ENCODE measurements at regions not wholly inside any gene's neighbourhood (a gene's known extent, or its start where the extent isn't known, plus 50 kb on each side); places are given as distances from the start of the nearest gene placed in this dataset.

DNA sequence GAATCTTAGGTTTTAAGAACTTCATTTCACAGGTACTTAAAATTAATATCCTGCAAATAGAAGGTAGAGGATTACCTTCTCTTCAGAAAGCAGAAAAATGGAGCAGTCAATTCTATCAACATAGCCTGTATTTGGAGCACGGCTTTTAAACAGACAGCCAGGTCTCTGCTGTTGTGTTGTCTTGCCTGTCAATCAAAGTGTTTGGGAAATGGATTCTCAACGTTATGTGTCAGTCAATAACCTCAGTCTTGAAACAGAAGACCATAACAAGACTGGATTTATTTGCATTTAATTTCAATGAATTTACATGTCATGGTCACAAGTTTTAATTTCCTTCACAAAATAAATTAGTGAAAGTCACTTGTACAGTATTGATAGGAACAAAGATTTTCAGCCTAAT is 51.9 kb upstream of the KRR1 start (continued):
- TF ChIP-seq ZNF175 (tag by site-specific recombination; IDR thresholded peaks at IDR 0.05) = no peak
- TF ChIP-seq ZNF311 (tag by site-specific recombination; IDR thresholded peaks at IDR 0.05; ENCODE audit: borderline replicate concordance) = no peak
- TF ChIP-seq, protein P1, sequence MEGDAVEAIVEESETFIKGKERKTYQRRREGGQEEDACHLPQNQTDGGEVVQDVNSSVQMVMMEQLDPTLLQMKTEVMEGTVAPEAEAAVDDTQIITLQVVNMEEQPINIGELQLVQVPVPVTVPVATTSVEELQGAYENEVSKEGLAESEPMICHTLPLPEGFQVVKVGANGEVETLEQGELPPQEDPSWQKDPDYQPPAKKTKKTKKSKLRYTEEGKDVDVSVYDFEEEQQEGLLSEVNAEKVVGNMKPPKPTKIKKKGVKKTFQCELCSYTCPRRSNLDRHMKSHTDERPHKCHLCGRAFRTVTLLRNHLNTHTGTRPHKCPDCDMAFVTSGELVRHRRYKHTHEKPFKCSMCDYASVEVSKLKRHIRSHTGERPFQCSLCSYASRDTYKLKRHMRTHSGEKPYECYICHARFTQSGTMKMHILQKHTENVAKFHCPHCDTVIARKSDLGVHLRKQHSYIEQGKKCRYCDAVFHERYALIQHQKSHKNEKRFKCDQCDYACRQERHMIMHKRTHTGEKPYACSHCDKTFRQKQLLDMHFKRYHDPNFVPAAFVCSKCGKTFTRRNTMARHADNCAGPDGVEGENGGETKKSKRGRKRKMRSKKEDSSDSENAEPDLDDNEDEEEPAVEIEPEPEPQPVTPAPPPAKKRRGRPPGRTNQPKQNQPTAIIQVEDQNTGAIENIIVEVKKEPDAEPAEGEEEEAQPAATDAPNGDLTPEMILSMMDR (tag by site-specific recombination; IDR thresholded peaks at IDR 0.05) = no peak
- no peak for TF ChIP-seq ZNF514 (tag by site-specific recombination; IDR thresholded peaks at IDR 0.05)
- no peak for TF ChIP-seq TCF7L2 (IDR thresholded peaks at IDR 0.05; ENCODE audit: borderline replicate concordance, low read depth, low read length)
- TF ChIP-seq ZNF558 (tag by site-specific recombination; IDR thresholded peaks at IDR 0.05) = no peak
- TF ChIP-seq ZNF792 (tag by site-specific recombination; IDR thresholded peaks at IDR 0.05) = no peak
- no peak for TF ChIP-seq ZNF544 (tag by site-specific recombination; IDR thresholded peaks at IDR 0.05)
- no peak for TF ChIP-seq ZNF626 (tag by site-specific recombination; IDR thresholded peaks at IDR 0.05)

DNA sequence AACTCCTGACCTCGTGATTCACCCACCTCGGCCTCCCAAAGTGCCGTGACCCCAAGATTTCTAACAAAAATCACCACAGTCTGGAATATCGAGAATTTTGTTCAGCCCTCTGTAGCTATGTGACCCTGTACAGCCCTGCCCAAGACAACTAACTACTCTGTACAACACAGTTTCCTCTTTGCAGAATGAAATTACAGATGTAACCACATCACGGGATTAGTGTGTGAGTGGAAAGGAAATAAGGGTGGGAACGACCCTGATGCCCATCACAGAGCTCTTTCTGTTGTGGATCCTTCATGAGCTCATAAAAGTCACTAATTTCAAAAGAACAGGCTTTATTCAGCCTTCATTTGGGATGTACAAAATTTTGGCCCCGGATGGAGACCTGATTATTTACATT is 50.5 kb upstream of the KRR1 start:
- POLR2A ChIA-PET = no interaction called here
- CTCF ChIA-PET = interaction anchor here (0.6 to 1.4 kb wide), 4 partner anchors 35 to 1024 kb away, joined by 4 to 7 read pairs (median 4); no protein-coding TSS in a partner anchor
- TF ChIP-seq ZNF596 (tag by site-specific recombination; IDR thresholded peaks at IDR 0.05) (no peak), ZNF558 (tag by site-specific recombination; IDR thresholded peaks at IDR 0.05) (no peak), TCF7L2 (IDR thresholded peaks at IDR 0.05; ENCODE audit: borderline replicate concordance, low read depth, low read length) (no peak), ZNF660 (tag by site-specific recombination; IDR thresholded peaks at IDR 0.05) (no peak), ZNF354C (tag by site-specific recombination; IDR thresholded peaks at IDR 0.05; ENCODE audit: borderline replicate concordance, low read depth) (no peak)

More for the DNA sequence above, 50.5 kb upstream of the KRR1 start:
- Histone ChIP-seq H3K4me3 (ENCODE audit: low read depth, low read length) (no peak overlapping the region), H3K27ac (ENCODE audit: extremely low read depth, low read depth, low read length) (no peak overlapping the region), H3K9me3 (ENCODE audit: control insufficient read depth, insufficient read depth, low read depth, low read length) (no peaks in the 10 kb centered on the region; the same call in 1 of the 2 replicates), H3K4me1 (ENCODE audit: control insufficient read depth, insufficient read depth, low read length) (no peaks in the 10 kb centered on the region), H3K36me3 (ENCODE audit: control insufficient read depth in 2 of 2, insufficient read depth in 1 of 2, low read length in 2 of 2) (no peaks in the 10 kb centered on the region)
